Lung (tissue), 11 donors: ENCODE measurements at regions not wholly inside any gene's neighbourhood (a gene's known extent, or its start where the extent isn't known, plus 50 kb on each side); places are given as distances from the start of the nearest gene placed in this dataset.
"Not testable (repeated sequence)": the region's sequence is repeated elsewhere in the genome, so short reads cannot be mapped to it uniquely, and the experiment has no call there.

Source experiments
- ATAC-seq: fragments of 200-7000 bp; cut with Tn5 transposase; one replicate; pipeline ENCODE4 v1.9.1; 2020; ENCODE audit warnings: moderate number of reproducible peaks; ENCODE audit not compliant: insufficient read depth, low FRiP score
- DNase-seq, 3 donors: peaks; one replicate each; pipeline ENCODE4 v3.0.0-alpha.2; 2013 to 2017
- H3K27ac ChIP-seq, 2 donors: one replicate each; pipeline ENCODE4 v1.5.1; 2013; ENCODE audit warnings: mild to moderate bottlenecking in 2 of 2, moderate library complexity in 2 of 2, control low read depth in 1 of 2, inconsistent platforms in 1 of 2, low read depth in 1 of 2, low read length in 1 of 2
- H3K27me3 ChIP-seq, 3 donors: one replicate each; pipeline ENCODE4 v1.5.1; 2013; ENCODE audit warnings: low read length in 2 of 3; ENCODE audit not compliant: control insufficient read depth in 3 of 3, insufficient read depth in 3 of 3
- H3K36me3 ChIP-seq, 4 donors: one replicate each; pipeline ENCODE4 v1.5.1; 2013; ENCODE audit warnings: low read length in 4 of 4, mild to moderate bottlenecking in 1 of 4, moderate library complexity in 1 of 4; ENCODE audit not compliant: control insufficient read depth in 4 of 4, insufficient read depth in 4 of 4
- H3K4me1 ChIP-seq, 5 donors: one replicate each; pipeline ENCODE4 v1.5.1; 2013; ENCODE audit warnings: low read length in 5 of 5, mild to moderate bottlenecking in 2 of 5, moderate library complexity in 1 of 5; ENCODE audit not compliant: control insufficient read depth in 5 of 5, insufficient read depth in 5 of 5
- H3K4me3 ChIP-seq: one replicate; pipeline ENCODE4 v1.5.1; 2013; ENCODE audit warnings: mild to moderate bottlenecking, control low read depth, moderate library complexity
- H3K9ac ChIP-seq, 2 donors: one replicate each; pipeline ENCODE4 v1.5.1; 2013; ENCODE audit warnings: low read length in 2 of 2, control low read depth in 1 of 2; ENCODE audit not compliant: insufficient read depth in 1 of 2
- H3K9me3 ChIP-seq, 4 donors: one replicate each; pipeline ENCODE4 v1.5.1; 2013; ENCODE audit warnings: low read length in 3 of 4, mild to moderate bottlenecking in 1 of 4, moderate library complexity in 1 of 4; ENCODE audit not compliant: control insufficient read depth in 4 of 4, insufficient read depth in 3 of 4
- WGBS, 2 donors: extraction: QIAGEN DNeasy Blood & Tissue Kit; methylation state at CpG; one replicate each; pipeline ENCODE4 v1.1.7; 2013; 5-methylcytosine and 5-hydroxymethylcytosine counted together
- TF ChIP-seq, protein P1 (sequence below): IDR thresholded peaks from 2 replicates; pipeline ENCODE4 v1.5.1; 2012; ENCODE audit warnings: mild to moderate bottlenecking; ENCODE audit errors: control extremely low read depth, extremely low read depth
- donor health status: control.
- donor health status: control.
- donor health status: Bipolar disorder and iron deficiency.
- donor health status: healthy.
- donor health status: DM: yes; HTN: yes; CAD: no.

DNA sequence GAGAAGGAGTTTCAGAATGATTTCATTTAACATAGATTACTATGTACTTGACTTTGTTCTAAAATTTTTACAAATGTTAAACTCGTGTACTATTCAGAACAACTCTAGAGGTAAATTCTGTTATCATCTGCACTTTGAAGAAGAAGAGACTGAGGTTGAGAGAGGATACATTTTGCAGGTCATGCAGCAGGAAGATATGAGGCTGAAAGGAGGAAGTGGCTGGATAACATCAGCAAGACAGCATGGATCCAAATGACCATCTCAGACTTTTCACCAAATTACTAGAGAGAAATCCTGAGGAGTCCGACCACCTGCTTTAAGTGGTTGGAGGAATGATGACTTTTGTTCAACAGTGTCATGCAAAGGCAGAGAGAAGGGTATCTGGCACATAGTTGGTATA lies 84.9 kb downstream of the ASCL4 start:
- no peaks in the 10 kb centered on the region for H3K9me3 ChIP-seq
- no peak for ATAC-seq
- no peaks in the 10 kb centered on the region for H3K36me3 ChIP-seq
- no peak for DNase-seq
- H3K27me3 ChIP-seq = peaks cover 0 to 26% (median 13%) of the 10 kb centered on the region in 3 donors
- H3K4me3 ChIP-seq = no peak overlapping the region
- peaks cover 0 to 3% (median 0%) of the 10 kb centered on the region in 5 donors for H3K4me1 ChIP-seq
- TF ChIP-seq, protein P1, sequence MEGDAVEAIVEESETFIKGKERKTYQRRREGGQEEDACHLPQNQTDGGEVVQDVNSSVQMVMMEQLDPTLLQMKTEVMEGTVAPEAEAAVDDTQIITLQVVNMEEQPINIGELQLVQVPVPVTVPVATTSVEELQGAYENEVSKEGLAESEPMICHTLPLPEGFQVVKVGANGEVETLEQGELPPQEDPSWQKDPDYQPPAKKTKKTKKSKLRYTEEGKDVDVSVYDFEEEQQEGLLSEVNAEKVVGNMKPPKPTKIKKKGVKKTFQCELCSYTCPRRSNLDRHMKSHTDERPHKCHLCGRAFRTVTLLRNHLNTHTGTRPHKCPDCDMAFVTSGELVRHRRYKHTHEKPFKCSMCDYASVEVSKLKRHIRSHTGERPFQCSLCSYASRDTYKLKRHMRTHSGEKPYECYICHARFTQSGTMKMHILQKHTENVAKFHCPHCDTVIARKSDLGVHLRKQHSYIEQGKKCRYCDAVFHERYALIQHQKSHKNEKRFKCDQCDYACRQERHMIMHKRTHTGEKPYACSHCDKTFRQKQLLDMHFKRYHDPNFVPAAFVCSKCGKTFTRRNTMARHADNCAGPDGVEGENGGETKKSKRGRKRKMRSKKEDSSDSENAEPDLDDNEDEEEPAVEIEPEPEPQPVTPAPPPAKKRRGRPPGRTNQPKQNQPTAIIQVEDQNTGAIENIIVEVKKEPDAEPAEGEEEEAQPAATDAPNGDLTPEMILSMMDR = no peak
- no peak overlapping the region for H3K27ac ChIP-seq
- no peak overlapping the region for H3K9ac ChIP-seq
- 59 to 61% methylated on average over 2 of the region's 2 CpGs for WGBS, 2 donors

DNA sequence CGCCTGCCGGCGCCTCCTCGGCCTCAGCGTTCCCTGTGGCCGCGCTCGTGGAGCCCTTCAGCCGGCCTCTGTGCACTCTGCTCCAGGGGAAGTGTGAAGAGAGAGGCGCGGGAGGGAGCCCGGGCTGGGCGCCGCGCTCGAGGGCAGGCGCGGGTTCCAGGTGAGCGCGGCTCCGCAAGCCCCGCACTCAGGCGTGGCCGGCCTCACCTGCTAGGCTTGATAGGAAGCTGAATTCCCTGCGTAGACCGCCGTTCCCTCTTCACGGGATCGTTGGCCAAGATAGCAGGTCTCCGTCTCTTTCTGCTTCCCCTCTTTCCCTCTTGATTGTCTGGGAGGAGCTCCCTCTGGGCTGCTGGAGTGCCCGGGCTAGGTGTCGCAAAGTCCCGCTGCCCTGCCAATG lies 89.7 kb downstream of the ASCL4 start:
- no peak overlapping the region for H3K9ac ChIP-seq
- H3K4me3 ChIP-seq = no peak overlapping the region
- H3K27ac ChIP-seq = no peak overlapping the region
- TF ChIP-seq, protein P1 = no peak
- H3K27me3 ChIP-seq = peaks cover 0 to 23% (median 2%) of the 10 kb centered on the region in 3 donors
- peaks cover 0 to 3% (median 0%) of the 10 kb centered on the region in 5 donors for H3K4me1 ChIP-seq
- 20 to 30% methylated on average over 33 of the region's 33 CpGs for WGBS, 2 donors
- ATAC-seq (peak; percentile 41), DNase-seq (no peak)
- peaks cover 0 to 2% (median 0%) of the 10 kb centered on the region in 4 donors for H3K9me3 ChIP-seq
- no peaks in the 10 kb centered on the region for H3K36me3 ChIP-seq

DNA sequence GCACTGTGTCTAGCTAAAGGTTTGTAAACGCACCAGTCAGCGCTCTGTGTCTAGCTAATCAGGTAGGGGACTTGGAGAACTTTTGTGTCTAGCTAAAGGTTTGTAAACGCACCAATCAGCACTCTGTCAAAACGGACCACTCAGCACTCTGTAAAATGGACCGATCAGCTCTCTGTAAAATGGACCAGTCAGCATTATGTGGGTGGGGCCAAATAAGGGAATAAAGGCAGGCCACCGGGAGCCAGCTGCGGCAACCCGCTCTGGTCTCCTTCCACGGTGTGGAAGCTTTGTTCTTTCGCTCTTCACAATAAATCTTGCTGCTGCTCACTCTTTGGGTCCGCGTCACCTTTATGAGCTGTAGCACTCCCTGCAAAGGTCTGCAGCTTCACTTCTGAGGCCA lies 90.2 kb downstream of the ASCL4 start:
- H3K27me3 ChIP-seq = peaks cover 0 to 25% (median 2%) of the 10 kb centered on the region in 3 donors
- H3K4me3 ChIP-seq = not testable (repeated sequence)

DNA sequence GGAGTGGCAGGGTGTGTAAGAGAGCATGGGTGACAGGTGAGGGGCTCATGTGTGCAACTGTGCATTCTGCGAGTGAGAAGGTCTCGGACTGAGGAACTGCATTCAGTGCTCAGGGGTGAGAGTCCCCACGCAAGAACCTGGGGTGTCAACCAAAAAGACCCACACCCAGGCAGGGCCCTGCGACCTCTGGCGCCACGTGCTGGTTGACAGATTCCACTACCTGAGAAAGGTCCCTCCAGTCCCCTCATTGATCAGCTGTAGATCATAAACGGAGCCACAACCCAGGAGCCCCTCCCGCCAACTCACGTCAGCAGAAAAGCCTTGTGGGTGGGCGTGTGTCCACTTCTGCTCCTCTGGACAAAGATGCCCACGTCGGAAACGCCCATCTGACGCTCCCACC lies 98.7 kb downstream of the ASCL4 start:
- Histone ChIP-seq H3K9me3 (no peaks in the 10 kb centered on the region), H3K27ac (no peak overlapping the region), H3K27me3 (peaks cover 0 to 10% (median 10%) of the 10 kb centered on the region in 3 donors), H3K36me3 (no peaks in the 10 kb centered on the region), H3K9ac (no peak overlapping the region), H3K4me3 (no peak overlapping the region), H3K4me1 (no peaks in the 10 kb centered on the region)
- WGBS, 2 donors = 54 to 62% methylated on average over 14 of the region's 14 CpGs
- DNase-seq (no peak), ATAC-seq (no peak)
- TF ChIP-seq, protein P1 = no peak

More for the DNA sequence above, 90.2 kb downstream of the ASCL4 start:
- WGBS, 2 donors = 74 to 80% methylated on average over 12 of the region's 12 CpGs
- H3K36me3 ChIP-seq, H3K27ac ChIP-seq, H3K9me3 ChIP-seq, H3K4me1 ChIP-seq, DNase-seq, ATAC-seq, H3K9ac ChIP-seq: not testable (repeated sequence)
